ENCODE measurements at regions not wholly inside any gene's neighbourhood (a gene's known extent, or its start where the extent isn't known, plus 50 kb on each side); places are given as distances from the start of the nearest gene placed in this dataset.

DNA sequence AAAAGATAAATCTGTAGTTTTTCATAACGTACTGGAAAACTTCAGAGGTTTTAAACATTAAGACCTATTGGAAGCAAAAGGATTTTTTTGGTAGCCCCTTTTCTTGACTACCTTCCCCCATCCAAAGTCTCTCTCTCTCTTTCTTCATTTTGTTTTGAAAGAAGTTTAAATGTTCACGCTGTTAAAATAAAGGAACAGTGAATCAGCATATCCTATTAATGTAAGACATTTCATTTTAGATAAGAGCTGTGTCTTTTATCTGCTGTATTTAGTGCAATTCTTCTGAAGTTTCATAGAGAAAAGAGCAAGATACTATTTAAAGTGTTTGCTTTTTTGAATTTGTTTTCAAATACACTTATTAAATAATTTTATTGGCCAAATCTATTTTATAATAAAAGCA, 205.5 kb upstream of the POU3F3 start:
- TF ChIP-seq, protein P1, sequence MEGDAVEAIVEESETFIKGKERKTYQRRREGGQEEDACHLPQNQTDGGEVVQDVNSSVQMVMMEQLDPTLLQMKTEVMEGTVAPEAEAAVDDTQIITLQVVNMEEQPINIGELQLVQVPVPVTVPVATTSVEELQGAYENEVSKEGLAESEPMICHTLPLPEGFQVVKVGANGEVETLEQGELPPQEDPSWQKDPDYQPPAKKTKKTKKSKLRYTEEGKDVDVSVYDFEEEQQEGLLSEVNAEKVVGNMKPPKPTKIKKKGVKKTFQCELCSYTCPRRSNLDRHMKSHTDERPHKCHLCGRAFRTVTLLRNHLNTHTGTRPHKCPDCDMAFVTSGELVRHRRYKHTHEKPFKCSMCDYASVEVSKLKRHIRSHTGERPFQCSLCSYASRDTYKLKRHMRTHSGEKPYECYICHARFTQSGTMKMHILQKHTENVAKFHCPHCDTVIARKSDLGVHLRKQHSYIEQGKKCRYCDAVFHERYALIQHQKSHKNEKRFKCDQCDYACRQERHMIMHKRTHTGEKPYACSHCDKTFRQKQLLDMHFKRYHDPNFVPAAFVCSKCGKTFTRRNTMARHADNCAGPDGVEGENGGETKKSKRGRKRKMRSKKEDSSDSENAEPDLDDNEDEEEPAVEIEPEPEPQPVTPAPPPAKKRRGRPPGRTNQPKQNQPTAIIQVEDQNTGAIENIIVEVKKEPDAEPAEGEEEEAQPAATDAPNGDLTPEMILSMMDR (IDR thresholded peaks at IDR 0.05 in 8 of 11, conservative IDR thresholded peaks at IDR 0.05 in 3 of 11) = no peak
- TF ChIP-seq POLR2A (IDR thresholded peaks at IDR 0.05) = no peak

All from spleen (tissue), 7 donors.